K562 (cell line): ENCODE measurements at regions not wholly inside any gene's neighbourhood (a gene's known extent, or its start where the extent isn't known, plus 50 kb on each side); places are given as distances from the start of the nearest gene placed in this dataset.

Experiments
- CHD7 ChIP-seq: fragments of 200-600 bp; sonication (generic); IDR thresholded peaks from one replicate; pipeline ENCODE4 v1.6.1; 2012; ENCODE audit warnings: mild to moderate bottlenecking, low read depth, low read length, inconsistent platforms
- DNMT1 ChIP-seq: fragments of 450-650 bp; IDR thresholded peaks from 2 replicates; pipeline ENCODE4 v1.6.1; 2016; ENCODE audit warnings: antibody characterized with exemption, mild to moderate bottlenecking
- EZH2 ChIP-seq: IDR thresholded peaks from 2 replicates; pipeline ENCODE4 v1.6.1; 2012; ENCODE audit warnings: low read depth, mild to moderate bottlenecking, inconsistent platforms, low read length, borderline replicate concordance
- PRDM10 ChIP-seq: fragments of 450-650 bp; IDR thresholded peaks from 2 replicates; pipeline ENCODE4 v1.6.1; 2018; ENCODE audit not compliant: partially characterized antibody
- RBFOX2 ChIP-seq: fragments of 200-400 bp; formaldehyde crosslinking; IDR thresholded peaks from 2 replicates; pipeline ENCODE4 v1.6.1; 2017; ENCODE audit warnings: low read depth, mild to moderate bottlenecking, low read length, moderate library complexity
- RBM22 ChIP-seq: fragments of 200-400 bp; formaldehyde crosslinking; IDR thresholded peaks from 2 replicates; pipeline ENCODE4 v1.6.1; 2018; ENCODE audit warnings: low read length, low read depth; ENCODE audit not compliant: poor library complexity, severe bottlenecking
- REST ChIP-seq, 2 experiments: fragments of 450-650 bp; formaldehyde crosslinking in 1 of 2; IDR thresholded peaks; 2 replicates each; pipeline versions ENCODE4 v1.4.0 to v1.6.1; 2014 to 2020; ENCODE audit warnings: mild to moderate bottlenecking in 2 of 2, borderline replicate concordance in 1 of 2, low read depth in 1 of 2
- TAF1 ChIP-seq: IDR thresholded peaks from 2 replicates; pipeline ENCODE4 v1.6.1; 2011; ENCODE audit warnings: mild to moderate bottlenecking, low read length, moderate library complexity; ENCODE audit not compliant: insufficient read depth, control insufficient read depth, severe bottlenecking; ENCODE audit errors: extremely low read depth
- ZNF24 ChIP-seq: fragments of 450-650 bp; IDR thresholded peaks from 2 replicates; pipeline ENCODE4 v1.6.1; 2016
- ZNF699 ChIP-seq: fragments of 250-450 bp; sonication (Bioruptor Pico); IDR thresholded peaks from 2 replicates; pipeline ENCODE4 v1.8.0; 2021; ENCODE audit warnings: mild to moderate bottlenecking, moderate library complexity; ENCODE audit not compliant: insufficient replicate concordance

- TF ChIP-seq PRDM10 (no peak), ZNF24 (no peak), TAF1 (no peak), REST (IDR thresholded peaks at IDR 0.05; ENCODE audit: borderline replicate concordance) (no peak), REST (CRISPR knock-in tag; IDR thresholded peaks at IDR 0.05; ENCODE audit: low read depth) (no peak), ZNF699 (CRISPR knock-in tag) (no peak), DNMT1 (no peak), EZH2 (no peak), RBM22 (no peak), CHD7 (no peak), RBFOX2 (no peak)
Observed at GRCh38 chr4:15343581-15343980, 84.3 kb upstream of the C1QTNF7 start.
